Osteocyte (in vitro differentiated cells): ENCODE measurements at regions not wholly inside any gene's neighbourhood (a gene's known extent, or its start where the extent isn't known, plus 50 kb on each side); places are given as distances from the start of the nearest gene placed in this dataset.

Source experiments
- DNase-seq: peaks from one replicate; pipeline ENCODE4 v3.0.0; 2021; ENCODE audit warnings: mixed read lengths; ENCODE audit not compliant: unreplicated experiment; ENCODE audit errors: extremely low spot score
- H3K27ac Mint-ChIP-seq: one replicate; pipeline ENCODE4 v1.8.0; 2021; ENCODE audit warnings: mild to moderate bottlenecking, mixed read lengths; ENCODE audit not compliant: unreplicated experiment
- H3K27me3 Mint-ChIP-seq: one replicate; pipeline ENCODE4 v1.8.0; 2021; ENCODE audit warnings: mixed read lengths; ENCODE audit not compliant: unreplicated experiment
- H3K36me3 Mint-ChIP-seq: one replicate; pipeline ENCODE4 v1.8.0; 2021; ENCODE audit warnings: mixed read lengths; ENCODE audit not compliant: unreplicated experiment
- H3K4me1 Mint-ChIP-seq: one replicate; pipeline ENCODE4 v1.8.0; 2021; ENCODE audit warnings: mixed read lengths; ENCODE audit not compliant: unreplicated experiment
- H3K4me3 Mint-ChIP-seq: one replicate; pipeline ENCODE4 v1.8.0; 2021; ENCODE audit warnings: mild to moderate bottlenecking, moderate library complexity, mixed read lengths; ENCODE audit not compliant: unreplicated experiment
- H3K9me3 Mint-ChIP-seq: one replicate; pipeline ENCODE4 v1.8.0; 2021; ENCODE audit warnings: mixed read lengths; ENCODE audit not compliant: unreplicated experiment
- CTCF ChIP-seq: fragments of 200-600 bp; sonication (generic); IDR thresholded peaks from 2 replicates; pipeline ENCODE4 v1.5.0; 2021; ENCODE audit warnings: antibody characterized with exemption, mild to moderate bottlenecking, moderate library complexity

DNA sequence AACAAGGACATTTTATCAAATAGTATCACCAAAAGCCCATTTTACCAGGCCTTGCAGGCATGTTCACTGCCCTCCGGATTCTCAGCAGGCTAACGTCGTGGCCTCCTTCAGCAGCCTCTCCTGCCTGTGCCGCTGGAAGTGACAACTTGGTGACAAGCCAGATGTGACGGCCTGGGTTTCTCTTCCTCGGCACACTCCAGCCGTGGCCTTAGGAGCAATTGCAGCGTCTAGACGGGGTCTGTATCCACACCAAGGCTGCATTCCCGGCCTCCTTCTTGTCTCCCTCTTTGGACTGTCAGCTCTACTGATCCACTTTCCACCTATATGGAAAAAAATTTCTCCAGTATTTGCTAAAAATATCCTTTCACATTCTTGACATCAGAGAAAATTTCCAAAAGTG, 145.3 kb upstream of the MGMT start:
- DNase-seq = no peak
- no peaks in the 10 kb centered on the region for H3K27me3 Mint-ChIP-seq
- no peak overlapping the region for H3K4me3 Mint-ChIP-seq
- peaks cover 31% of the 10 kb centered on the region for H3K9me3 Mint-ChIP-seq
- no peak for TF ChIP-seq CTCF
- H3K27ac Mint-ChIP-seq = no peak overlapping the region
- H3K36me3 Mint-ChIP-seq = no peaks in the 10 kb centered on the region
- H3K4me1 Mint-ChIP-seq = no peaks in the 10 kb centered on the region

DNA sequence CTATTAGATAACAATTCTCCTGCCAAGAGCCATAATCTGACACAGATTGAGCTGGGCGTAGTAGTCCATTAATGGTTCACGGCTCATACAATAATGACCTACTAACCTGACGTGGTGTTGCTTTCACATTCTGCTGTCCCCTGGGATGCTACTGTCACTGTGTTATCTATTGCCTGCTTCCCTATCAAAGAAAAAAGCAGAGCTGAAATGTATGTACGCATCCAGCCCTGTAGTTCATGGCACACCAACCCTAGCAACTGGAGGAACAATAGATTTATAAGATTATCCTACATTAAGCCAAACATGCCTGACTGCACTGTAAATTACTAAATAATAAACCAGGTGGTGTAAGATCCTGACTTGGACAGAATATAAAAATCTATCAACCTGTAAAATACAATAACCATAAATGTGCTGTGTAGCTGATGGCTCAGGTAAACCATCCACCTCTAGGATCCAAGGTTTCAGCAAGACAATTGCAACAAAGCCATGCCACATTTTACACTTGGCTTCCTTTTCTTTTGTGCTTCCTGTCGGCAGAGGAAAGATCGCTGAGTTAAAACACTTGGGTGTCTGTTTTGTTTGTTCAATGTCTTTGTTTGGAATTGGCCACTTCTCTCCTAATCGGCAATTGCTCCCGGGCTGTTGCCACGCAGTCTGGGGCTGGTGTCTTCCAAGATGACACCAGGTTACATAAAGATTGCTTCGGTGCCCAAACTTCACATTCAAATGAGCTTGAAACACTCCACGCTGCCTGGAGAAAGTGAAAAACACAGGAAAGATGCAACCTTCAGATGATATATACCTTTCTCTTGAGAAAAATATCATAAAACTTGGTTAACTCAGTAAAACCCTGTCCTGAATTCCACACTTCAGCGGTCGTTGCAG, 143.9 kb upstream of the MGMT start:
- no peak for TF ChIP-seq CTCF
- Mint-ChIP-seq H3K36me3 (no peaks in the 10 kb centered on the region), H3K4me3 (no peak overlapping the region), H3K9me3 (peaks cover 27% of the 10 kb centered on the region), H3K27me3 (no peaks in the 10 kb centered on the region), H3K4me1 (no peaks in the 10 kb centered on the region), H3K27ac (no peak overlapping the region)
- no peak for DNase-seq

- Mint-ChIP-seq H3K36me3 (no peaks in the 10 kb centered on the region), H3K27me3 (no peaks in the 10 kb centered on the region), H3K9me3 (peaks cover 22% of the 10 kb centered on the region), H3K27ac (no peak overlapping the region), H3K4me1 (no peaks in the 10 kb centered on the region), H3K4me3 (no peak overlapping the region)
- no peak for TF ChIP-seq CTCF
- DNase-seq = no peak
Observed at GRCh38 chr10:129323879-129324278, 143.2 kb upstream of the MGMT start.

DNA sequence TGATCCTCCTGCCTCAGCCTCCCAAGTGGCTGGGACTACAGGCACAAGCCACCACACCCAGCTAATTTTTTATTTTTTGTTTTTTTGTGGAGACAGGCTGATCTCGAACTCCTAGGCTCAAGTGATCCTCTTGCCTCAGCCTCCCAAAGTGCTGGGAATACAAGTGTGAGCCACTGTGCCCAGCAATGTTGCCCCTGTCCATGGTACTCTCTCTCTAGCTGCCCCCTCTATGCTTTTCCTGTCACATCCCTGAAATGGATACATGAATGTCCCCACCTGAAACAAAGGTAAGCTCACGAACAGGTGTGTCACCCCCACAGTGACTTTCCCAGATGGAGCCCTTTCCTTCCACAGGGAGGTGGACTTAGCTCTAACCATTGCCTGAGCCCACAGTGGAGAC, 141.1 kb upstream of the MGMT start:
- no peak overlapping the region for H3K4me3 Mint-ChIP-seq
- no peaks in the 10 kb centered on the region for H3K36me3 Mint-ChIP-seq
- no peak for DNase-seq
- H3K27me3 Mint-ChIP-seq = no peaks in the 10 kb centered on the region
- H3K27ac Mint-ChIP-seq = no peak overlapping the region
- TF ChIP-seq CTCF = no peak
- H3K9me3 Mint-ChIP-seq = peaks cover 13% of the 10 kb centered on the region
- H3K4me1 Mint-ChIP-seq = no peaks in the 10 kb centered on the region

DNA sequence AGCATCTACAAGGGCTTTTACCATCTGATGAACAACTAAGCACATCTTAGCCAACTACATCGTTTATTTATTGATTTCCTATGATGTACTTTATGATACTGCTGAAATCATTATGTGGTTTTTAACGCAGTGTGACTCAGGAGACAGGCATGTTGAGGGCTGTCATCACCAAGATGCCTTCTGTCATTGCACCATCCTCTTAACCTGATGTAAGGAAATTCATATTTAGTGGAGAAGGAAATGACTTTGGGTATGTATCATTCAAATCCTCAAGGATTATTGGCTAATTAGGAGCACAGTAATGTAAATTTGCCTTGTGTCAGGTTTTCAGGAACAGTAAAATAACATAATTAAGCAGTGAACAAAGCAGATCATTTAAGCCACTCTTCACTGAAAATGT, 138.5 kb upstream of the MGMT start:
- Mint-ChIP-seq H3K36me3 (no peaks in the 10 kb centered on the region), H3K9me3 (peaks cover 22% of the 10 kb centered on the region), H3K27me3 (no peaks in the 10 kb centered on the region), H3K4me3 (no peak overlapping the region), H3K4me1 (no peaks in the 10 kb centered on the region), H3K27ac (no peak overlapping the region)
- no peak for DNase-seq
- no peak for TF ChIP-seq CTCF
